GM23338 (cell line): ENCODE measurements at regions not wholly inside any gene's neighbourhood (a gene's known extent, or its start where the extent isn't known, plus 50 kb on each side); places are given as distances from the start of the nearest gene placed in this dataset.

Experiments used
- ATAC-seq: fragments of 200-7000 bp; cut with Tn5 transposase; 3 replicates; pipeline ENCODE4 v1.9.1; 2020
- DNase-seq: peaks from one replicate; pipeline ENCODE4 v3.0.0-alpha.2; 2015; ENCODE audit warnings: low spot score
- H2AFZ ChIP-seq: fragments of 200-600 bp; sonication (generic); 2 replicates; pipeline ENCODE4 v1.8.0; 2016; ENCODE audit warnings: antibody characterized with exemption, mild to moderate bottlenecking, moderate library complexity
- H3F3A ChIP-seq: fragments of 200-600 bp; sonication (generic); replicated peaks from 2 replicates; pipeline ENCODE4 v1.8.0; 2017; ENCODE audit warnings: antibody characterized with exemption, mixed run types, low read depth
- H3K27ac ChIP-seq: fragments of 200-600 bp; sonication (generic); 2 replicates; pipeline ENCODE4 v1.6.1; 2016; ENCODE audit warnings: low read depth
- H3K27me3 ChIP-seq: fragments of 200-600 bp; sonication (generic); 2 replicates; pipeline ENCODE4 v1.8.0; 2016; ENCODE audit warnings: mild to moderate bottlenecking, mixed run types, moderate library complexity; ENCODE audit not compliant: insufficient read depth
- H3K36me3 ChIP-seq: fragments of 200-600 bp; sonication (generic); 2 replicates; pipeline ENCODE4 v1.8.0; 2016; ENCODE audit warnings: mild to moderate bottlenecking; ENCODE audit not compliant: insufficient read depth
- H3K4me1 ChIP-seq: fragments of 200-600 bp; sonication (generic); 2 replicates; pipeline ENCODE4 v1.8.0; 2016; ENCODE audit warnings: mild to moderate bottlenecking, moderate library complexity; ENCODE audit not compliant: insufficient read depth
- H3K4me2 ChIP-seq: fragments of 200-600 bp; sonication (generic); 2 replicates; pipeline ENCODE4 v1.7.1; 2017; ENCODE audit warnings: mixed run types
- H3K4me3 ChIP-seq: fragments of 200-600 bp; sonication (generic); 2 replicates; pipeline ENCODE4 v1.6.1; 2016; ENCODE audit warnings: mixed run types
- H3K79me2 ChIP-seq: fragments of 200-600 bp; sonication (generic); replicated peaks from 2 replicates; pipeline ENCODE4 v1.8.0; 2017; ENCODE audit warnings: mild to moderate bottlenecking; ENCODE audit not compliant: insufficient read depth
- H3K9me2 ChIP-seq: fragments of 200-600 bp; sonication (generic); 2 replicates; pipeline ENCODE4 v1.8.0; 2017; ENCODE audit not compliant: insufficient read depth
- H4K20me1 ChIP-seq: fragments of 200-600 bp; sonication (generic); replicated peaks from 2 replicates; pipeline ENCODE4 v1.8.0; 2017; ENCODE audit warnings: mild to moderate bottlenecking; ENCODE audit not compliant: insufficient read depth
- H3K27ac Mint-ChIP-seq: 2 replicates; pipeline ENCODE4 v1.8.0; 2020; ENCODE audit warnings: inconsistent platforms, mild to moderate bottlenecking, moderate library complexity, mixed read lengths
- H3K27me3 Mint-ChIP-seq: 3 replicates; pipeline ENCODE4 v1.8.0; 2022; ENCODE audit warnings: low read depth, mild to moderate bottlenecking, moderate library complexity, mixed read lengths, inconsistent platforms; ENCODE audit not compliant: insufficient read depth, poor library complexity
- H3K36me3 Mint-ChIP-seq: 3 replicates; pipeline ENCODE4 v1.8.0; 2021; ENCODE audit warnings: low read depth, mild to moderate bottlenecking, inconsistent platforms, moderate library complexity, mixed read lengths
- H3K4me1 Mint-ChIP-seq: 3 replicates; pipeline ENCODE4 v1.8.0; 2020; ENCODE audit warnings: mild to moderate bottlenecking, inconsistent platforms, mixed read lengths
- H3K4me3 Mint-ChIP-seq: 3 replicates; pipeline ENCODE4 v1.8.0; 2021; ENCODE audit warnings: moderate library complexity, mild to moderate bottlenecking, inconsistent platforms, mixed read lengths
- H3K9me3 Mint-ChIP-seq: 3 replicates; pipeline ENCODE4 v1.8.0; 2020; ENCODE audit warnings: moderate library complexity, mild to moderate bottlenecking, inconsistent platforms, mixed read lengths
- ETS1 ChIP-seq: IDR thresholded peaks from 2 replicates; pipeline ENCODE4 v1.6.1; 2016; ENCODE audit warnings: antibody characterized with exemption
- EZH2 ChIP-seq: fragments of 200-600 bp; sonication (generic); IDR thresholded peaks from one replicate; pipeline ENCODE4 v1.8.0; 2017; ENCODE audit warnings: antibody characterized with exemption, mild to moderate bottlenecking, low read depth; ENCODE audit not compliant: unreplicated experiment
- EZH2phosphoT487 ChIP-seq: fragments of 200-600 bp; sonication (generic); IDR thresholded peaks from one replicate; pipeline ENCODE4 v1.8.1; 2018; ENCODE audit warnings: antibody characterized with exemption; ENCODE audit not compliant: unreplicated experiment
- JUNB ChIP-seq: IDR thresholded peaks from one replicate; pipeline ENCODE4 v1.6.1; 2016; ENCODE audit warnings: antibody characterized with exemption; ENCODE audit not compliant: unreplicated experiment
- NANOG ChIP-seq: IDR thresholded peaks from 2 replicates; pipeline ENCODE4 v1.6.1; 2016; ENCODE audit warnings: antibody characterized with exemption, borderline replicate concordance
- REST ChIP-seq: IDR thresholded peaks from one replicate; pipeline ENCODE4 v1.6.1; 2018; ENCODE audit warnings: antibody characterized with exemption; ENCODE audit not compliant: unreplicated experiment
- STAT1 ChIP-seq: IDR thresholded peaks from one replicate; pipeline ENCODE4 v1.6.1; 2016; ENCODE audit warnings: antibody characterized with exemption; ENCODE audit not compliant: unreplicated experiment
- ZNF114 ChIP-seq: fragments of 250-450 bp; sonication (Bioruptor Pico); IDR thresholded peaks from 2 replicates; pipeline ENCODE4 v1.5.0; 2020; ENCODE audit warnings: mild to moderate bottlenecking, moderate library complexity
- ZNF462 ChIP-seq: fragments of 250-450 bp; sonication (Bioruptor Pico); IDR thresholded peaks from 2 replicates; pipeline ENCODE4 v1.5.0; 2020; ENCODE audit warnings: mild to moderate bottlenecking, moderate library complexity

GRCh38 chr2:128380961-128381938 lies 62.6 kb upstream of the HS6ST1 start:
- no peaks in the 10 kb centered on the region for H3F3A ChIP-seq
- H3K4me3 Mint-ChIP-seq = no peak overlapping the region
- H3K4me2 ChIP-seq = no peak overlapping the region
- no peaks in the 10 kb centered on the region for H3K9me3 Mint-ChIP-seq
- no peaks in the 10 kb centered on the region for H3K36me3 ChIP-seq
- no peak overlapping the region for H2AFZ ChIP-seq
- peaks cover 26% of the 10 kb centered on the region for H3K4me1 Mint-ChIP-seq
- H3K27ac Mint-ChIP-seq = no peak overlapping the region
- H3K27me3 ChIP-seq = no peaks in the 10 kb centered on the region
- no peak overlapping the region for H3K4me3 ChIP-seq
- H3K27ac ChIP-seq = no peak overlapping the region
- H3K79me2 ChIP-seq = no peaks in the 10 kb centered on the region
- no peaks in the 10 kb centered on the region for H4K20me1 ChIP-seq
- no peaks in the 10 kb centered on the region for H3K9me2 ChIP-seq
- TF ChIP-seq ETS1 (no peak), EZH2phosphoT487 (no peak), EZH2 (no peak), REST (no peak), STAT1 (no peak), NANOG (no peak), ZNF114 (CRISPR knock-in tag) (no peak), ZNF462 (CRISPR knock-in tag) (no peak), JUNB (no peak)
- DNase-seq (no peak), ATAC-seq (peak; percentile 16; the same call in 1 of the 3 replicates)
- H3K36me3 Mint-ChIP-seq = no peaks in the 10 kb centered on the region
- H3K27me3 Mint-ChIP-seq = peaks cover 8% of the 10 kb centered on the region
- peaks cover 8% of the 10 kb centered on the region; the same call in 1 of the 2 replicates for H3K4me1 ChIP-seq
